DMS53 treated with DMSO at 0.1 percent for 48 hours (cell line): ENCODE measurements at regions not wholly inside any gene's neighbourhood (a gene's known extent, or its start where the extent isn't known, plus 50 kb on each side); places are given as distances from the start of the nearest gene placed in this dataset.
A peak's percentile ranks its signal among the peaks of the same experiment; 100 is the strongest.

Source experiments
- DNase-seq: peaks from one replicate; lab custom pipeline; 2025; ENCODE audit not compliant: unreplicated experiment; lab: John Stamatoyannopoulos, UW

DNA sequence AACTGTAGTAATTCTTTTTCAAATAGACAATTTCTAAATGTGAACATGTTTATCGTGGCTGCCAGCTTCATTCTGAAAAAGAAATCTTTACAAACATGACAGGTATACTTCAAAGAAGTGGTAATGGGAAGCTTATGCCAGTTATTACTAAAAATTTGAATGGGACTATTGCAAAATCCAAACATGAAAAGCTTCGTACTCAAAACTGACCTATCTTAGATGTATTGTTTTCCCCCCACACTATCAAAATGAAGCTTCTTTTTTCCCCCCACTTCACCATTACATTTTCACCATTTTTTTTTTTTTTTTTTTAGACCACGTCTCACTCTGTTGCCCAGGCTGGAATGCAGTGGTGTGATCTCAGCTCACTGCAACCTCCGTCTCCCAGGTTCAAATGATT is 50.4 kb upstream of the SERTAD2 start:
- no peak for DNase-seq

DNA sequence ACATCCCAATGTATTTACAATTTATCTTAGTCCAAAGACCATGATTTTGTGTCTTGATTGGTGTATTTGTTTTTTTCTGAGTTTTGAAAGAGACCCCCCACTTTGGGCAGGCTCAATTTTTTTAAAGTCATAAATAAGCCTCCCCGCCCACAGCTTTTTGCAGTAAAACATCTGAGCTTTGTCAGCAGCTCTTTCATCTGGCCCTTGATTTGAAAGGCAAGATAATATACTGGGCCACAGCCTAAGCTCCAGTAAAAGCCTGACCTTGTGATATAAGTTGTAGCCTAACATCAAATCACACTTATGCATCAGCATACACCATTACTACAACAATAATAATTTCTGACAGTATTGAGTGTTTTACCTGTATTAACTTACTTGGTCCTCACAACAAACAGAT is 51.3 kb upstream of the SERTAD2 start:
- no peak for DNase-seq

DNA sequence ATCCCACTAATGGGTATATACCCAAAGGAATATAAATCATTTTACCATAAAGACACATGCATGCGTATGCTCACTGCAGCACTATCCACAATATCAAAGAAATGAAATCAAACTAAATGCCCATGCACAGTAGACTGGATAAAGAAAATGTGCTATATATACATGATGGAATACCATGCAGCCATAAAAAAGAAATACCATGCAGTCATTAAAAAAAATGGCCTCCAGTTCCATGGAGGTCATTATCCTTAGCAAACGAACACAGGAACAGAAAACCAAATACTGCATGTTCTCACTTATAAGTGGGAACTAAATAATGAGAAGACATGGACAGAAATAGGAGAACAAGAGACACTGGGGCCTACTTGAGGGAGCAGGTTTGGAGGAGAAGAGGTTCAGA is 53.6 kb upstream of the SERTAD2 start:
- no peak for DNase-seq

DNA sequence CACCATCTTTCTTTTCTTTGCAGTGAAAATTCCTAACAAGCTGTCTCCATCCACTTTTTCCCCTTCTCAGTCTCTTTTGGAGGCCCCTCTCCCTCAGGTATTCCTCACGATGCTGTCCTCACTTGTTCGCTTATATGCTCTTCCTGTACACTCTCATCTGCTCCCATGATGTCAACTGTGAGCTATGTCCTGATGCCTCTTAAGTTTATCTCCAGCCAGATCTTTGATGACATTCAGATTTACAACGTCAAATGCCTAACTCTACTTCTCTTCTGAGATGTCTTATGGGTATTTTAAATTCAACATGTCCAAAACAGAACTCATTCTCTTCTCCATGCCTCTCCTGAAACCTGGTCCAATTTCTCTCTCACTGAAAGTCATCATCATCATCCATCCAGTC is 55.1 kb upstream of the SERTAD2 start:
- DNase-seq = no peak

DNA sequence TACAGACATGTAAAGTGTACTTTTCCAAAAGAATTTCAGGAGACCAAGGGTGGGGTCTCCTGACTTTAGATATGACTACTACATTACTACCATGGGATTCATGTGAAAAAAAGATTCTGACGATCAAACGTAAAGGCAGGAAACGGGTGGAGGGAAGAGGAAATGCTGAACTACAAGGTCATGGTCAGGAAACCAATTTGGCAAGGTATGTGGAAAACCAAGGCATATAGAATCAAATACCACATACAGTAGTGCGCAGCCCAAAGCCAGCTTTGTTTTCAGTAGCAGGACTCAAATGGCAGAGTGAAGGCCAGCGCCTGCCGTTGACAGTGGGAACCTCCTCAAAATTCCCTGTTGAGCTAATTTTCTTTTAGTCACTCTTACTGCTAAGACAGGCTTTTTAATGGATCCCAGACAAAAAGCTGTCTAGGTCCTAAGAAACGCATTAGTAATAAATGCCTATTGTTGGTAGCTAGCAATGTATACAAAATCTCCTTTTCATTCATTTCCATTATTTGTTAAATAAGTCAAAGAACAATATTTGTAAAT is 57.6 kb upstream of the SERTAD2 start:
- DNase-seq = no peak

DNA sequence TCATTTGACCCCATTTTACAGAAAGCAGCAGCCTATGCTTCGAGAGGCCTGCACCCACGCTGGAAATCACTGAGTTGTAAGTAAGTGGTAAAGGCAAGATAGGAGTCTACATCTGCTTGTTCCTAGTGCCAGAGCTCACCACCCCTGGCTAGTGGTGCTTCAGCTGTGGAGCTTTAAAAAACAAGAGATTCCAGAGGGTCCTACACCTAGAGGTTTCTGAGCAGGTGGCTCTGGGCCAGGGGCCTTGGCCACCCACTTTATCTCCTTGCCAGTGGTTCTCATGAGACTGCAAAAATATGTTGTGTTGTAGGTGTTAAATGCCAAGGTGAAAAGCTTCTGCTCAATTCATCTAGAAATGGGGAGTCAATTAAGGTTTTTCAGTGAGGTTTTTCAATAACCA is 60.0 kb upstream of the SERTAD2 start:
- DNase-seq = no peak

DNA sequence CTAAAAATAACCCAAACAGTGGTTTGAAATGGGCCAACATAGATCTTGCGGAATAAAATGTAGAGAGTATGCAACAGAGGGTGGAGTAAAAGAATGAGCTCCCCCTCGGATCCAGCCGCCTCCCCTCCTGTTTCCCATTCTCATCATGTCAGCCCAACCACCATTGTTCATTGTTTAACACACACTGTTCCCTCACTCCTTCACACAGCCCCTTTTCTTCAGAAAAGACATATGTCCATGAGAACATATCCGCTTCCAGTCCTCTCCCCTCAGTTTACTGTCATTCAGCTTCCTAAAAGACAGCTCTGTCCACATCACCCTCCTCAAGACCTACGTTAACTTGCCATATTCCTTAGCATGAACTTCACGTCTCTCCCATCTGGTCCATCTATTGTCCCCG is 62.9 kb upstream of the SERTAD2 start:
- DNase-seq = no peak

DNA sequence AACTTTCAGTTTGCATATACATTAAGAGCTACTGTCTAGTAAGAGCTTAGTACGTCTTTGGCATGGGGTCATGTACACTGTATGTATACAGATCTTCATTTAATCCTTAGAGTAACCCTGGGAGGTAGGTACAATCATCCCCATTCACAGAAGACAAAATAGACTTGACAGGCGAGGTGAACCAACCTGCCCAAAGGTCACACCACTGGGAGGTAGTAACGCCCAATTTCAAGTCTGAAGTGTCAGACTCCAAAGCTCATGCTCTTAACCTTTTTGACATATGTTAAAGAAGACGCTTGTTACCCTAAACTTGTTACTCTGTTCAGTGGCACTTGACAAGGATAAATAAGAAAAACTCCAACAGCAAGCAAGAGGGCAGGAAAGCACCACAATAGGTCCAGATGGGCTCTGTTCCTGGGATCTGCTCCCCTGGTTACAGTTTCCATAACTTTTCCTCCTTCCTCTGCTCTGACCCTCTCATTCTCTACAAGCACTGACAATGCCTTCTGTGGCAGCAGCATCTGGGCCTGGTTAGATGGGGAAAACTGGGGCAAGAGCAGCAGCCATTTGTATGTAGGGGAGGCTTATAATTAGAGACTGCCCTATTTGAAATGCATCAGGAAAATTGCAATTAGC is 64.7 kb upstream of the SERTAD2 start:
- DNase-seq = no peak

DNA sequence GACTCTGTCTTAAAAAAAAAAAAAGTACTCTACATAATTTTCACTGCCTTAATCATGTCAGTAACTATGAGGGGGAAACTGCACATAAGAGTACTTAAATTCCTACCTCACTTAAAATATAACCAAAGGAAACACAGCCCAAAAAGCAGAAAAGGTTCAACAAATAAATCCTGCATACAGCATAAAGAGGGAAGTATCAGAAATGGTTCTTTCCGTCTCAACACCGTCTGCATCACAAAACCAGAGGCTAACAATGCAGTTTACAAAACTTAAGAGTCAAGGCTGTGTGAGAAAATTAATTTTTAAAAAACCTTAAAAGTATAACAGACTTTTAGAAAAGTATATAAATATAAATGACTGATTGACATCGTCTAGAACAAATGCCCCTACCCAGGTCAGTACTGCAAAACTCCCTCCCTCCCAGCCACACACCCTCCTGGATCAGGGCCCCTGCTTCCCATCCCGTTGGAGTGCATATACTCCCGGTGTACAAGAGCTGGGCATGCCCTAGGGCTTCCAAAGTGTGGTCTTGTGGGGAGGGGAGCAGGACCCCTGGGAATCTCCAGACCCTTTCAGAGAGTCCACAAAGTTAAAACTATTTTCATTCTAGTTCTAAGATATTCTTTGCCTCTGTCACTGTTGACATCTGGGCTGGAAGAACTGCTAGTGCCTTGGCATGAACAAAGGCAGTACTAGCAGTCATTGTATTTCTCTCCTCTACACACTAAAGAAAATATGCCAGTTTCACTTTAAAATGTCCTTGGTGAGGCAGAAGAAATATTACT is 67.0 kb upstream of the SERTAD2 start:
- no peak for DNase-seq

DNA sequence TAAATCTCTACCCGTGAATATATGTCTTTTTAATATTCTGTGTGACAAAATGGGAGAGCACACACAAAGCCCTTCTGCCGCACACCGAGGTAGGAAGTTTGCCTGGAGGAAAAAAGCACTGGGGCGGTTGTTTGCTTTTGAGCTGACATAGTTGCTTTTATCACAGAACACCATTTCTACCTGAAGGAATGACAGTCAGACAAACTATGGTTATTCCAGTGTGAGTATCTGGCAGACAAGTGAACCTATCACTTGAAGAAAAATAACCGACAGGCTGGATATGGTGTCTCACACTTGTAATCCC is 67.6 kb upstream of the SERTAD2 start:
- DNase-seq = no peak

DNA sequence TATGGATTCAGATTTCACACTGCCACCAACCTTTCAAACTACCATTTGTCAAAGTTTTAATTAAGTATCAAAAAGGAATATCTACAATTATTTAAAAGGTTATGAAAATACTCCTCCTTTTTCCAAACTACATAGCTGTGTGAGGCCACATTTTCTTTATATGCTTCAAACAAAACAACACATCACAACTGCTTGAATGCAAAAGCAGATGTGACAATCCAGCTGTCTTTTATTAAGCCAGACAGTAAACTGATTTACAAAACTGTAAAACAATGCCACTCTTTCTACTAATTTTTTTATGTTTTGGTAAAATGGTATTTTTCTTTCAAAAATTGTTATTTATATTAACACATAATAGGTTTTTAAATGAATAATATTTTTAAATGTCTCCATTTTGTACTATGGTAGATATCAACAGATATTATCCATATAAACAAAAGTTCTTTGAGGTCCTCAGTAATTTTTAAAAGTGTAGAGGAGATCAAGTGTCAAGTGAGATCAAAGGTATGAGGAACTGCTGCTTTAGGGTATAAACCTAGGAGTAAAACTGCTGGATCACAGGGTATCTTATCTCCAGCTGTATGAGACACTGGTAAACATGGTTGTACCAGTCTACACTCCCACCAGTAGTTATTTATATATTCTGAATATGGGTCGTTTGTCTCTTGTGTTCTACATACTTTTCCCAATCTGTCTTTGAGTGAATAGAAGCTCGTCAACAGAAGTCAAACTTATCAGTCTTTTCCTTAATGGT is 68.8 kb upstream of the SERTAD2 start:
- DNase-seq = no peak

DNA sequence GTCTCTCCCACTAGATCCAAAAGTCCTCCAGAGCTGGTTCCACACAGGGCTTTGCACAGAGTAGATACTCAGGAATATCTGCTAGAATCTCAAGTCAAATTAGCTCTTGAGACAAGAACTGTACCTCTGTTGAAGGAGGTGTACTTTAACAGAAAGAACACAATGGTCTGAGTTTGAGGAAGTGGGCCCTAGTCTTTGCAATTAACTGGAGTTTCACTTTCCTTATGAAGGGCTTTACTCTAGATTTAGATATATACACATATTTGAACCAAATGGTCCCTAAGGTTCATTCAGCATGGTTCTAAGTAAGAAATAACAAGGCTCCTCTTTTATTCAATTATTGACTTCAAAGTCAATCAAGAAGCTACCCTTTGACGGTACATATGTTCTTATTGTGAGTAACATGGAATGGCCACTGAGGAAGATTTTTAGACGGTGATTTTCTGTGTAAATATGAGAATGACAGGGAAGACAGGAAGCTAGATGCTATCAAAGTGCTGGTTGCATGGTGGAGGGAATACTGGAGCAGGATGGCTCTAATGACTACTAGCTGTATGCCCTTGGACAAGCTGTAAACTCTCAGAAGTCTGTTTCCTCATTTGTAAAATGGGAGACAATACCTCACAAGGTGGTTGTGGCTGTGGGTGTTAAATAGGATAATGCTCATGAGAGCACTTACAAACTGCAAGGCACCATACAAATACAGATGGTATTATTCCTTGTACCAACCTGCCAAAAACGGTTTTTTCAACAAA is 73.5 kb upstream of the SERTAD2 start:
- DNase-seq = no peak

DNA sequence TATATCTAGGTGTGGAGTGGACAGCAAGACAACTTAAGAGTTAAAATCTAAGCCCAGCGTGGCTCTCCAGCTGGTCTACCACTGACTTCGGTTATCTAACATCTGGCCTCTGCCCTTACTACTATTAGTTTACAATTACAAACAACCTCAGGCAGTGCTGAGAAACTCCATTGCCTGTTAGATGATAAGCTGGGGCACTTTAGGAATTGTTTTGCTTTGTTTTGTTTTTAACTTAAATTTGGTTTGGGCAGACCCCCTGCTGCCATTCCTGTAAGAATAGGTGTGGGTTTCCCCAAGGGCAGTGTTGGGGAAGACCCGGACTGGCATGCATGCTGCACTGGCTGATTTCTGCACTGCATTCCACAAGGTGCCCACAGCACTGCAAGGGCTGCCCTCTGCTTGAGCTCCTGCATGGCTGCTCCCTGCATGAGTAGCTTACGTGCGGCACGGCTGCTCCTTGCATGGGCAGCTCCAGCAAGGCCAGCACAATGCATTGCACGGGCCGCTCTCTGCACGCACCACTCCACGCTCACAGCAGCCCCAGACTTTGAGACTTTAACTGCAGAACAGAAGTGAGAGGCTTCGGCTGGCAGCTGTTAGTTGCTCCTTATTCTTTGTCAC is 74.2 kb upstream of the SERTAD2 start:
- no peak for DNase-seq

DNA sequence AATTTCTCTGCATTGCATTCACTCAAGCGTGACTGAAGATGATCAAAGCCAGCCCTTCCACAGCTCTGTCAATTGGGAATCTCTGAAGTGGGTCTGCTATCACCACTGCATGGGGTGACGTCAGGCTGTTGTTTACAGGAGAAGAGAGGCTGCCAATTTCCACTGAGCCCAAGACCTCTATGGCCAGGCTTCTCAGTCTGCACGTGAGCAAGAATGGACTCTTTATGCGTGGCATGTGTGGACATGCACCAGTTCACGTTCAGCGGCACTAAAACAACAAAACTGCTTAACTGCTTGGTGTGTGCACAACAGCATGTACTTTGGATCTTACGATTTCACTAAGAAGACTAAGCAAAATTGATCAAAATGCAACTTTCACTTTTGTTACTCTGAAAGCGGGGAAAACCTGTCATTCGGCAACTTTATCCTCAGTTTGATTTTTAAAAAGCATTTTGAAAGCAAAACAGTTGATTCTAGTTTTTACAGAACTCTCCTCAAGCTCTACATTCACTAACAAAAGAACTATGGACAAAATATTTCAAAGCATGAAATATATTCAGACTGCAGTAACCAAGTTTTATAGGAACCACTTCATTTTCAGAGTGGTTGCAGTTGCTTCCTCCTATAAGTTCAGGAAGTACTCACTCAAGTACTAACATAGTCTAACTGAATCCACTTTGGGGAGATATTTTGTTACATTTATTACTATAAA is 77.0 kb upstream of the SERTAD2 start:
- DNase-seq = peak; percentile 92

DNA sequence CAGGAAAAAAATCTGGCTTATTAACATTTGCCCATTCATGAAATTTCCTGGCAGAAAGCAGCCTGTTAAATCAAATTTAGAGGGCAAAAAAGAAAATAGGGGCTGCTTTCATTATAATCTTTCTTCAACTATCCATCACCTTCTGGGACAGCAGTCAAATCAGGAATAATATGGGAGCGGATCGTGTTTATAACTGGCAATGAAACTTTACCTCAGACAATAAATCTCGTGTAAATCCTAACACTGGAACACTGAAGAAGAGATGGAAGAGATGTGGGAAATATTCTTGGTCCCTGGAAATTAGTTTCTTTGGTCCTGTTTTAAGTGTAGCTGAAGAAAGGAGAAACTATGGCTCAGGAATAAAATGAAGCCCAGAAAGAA is 77.5 kb upstream of the SERTAD2 start:
- no peak for DNase-seq

DNA sequence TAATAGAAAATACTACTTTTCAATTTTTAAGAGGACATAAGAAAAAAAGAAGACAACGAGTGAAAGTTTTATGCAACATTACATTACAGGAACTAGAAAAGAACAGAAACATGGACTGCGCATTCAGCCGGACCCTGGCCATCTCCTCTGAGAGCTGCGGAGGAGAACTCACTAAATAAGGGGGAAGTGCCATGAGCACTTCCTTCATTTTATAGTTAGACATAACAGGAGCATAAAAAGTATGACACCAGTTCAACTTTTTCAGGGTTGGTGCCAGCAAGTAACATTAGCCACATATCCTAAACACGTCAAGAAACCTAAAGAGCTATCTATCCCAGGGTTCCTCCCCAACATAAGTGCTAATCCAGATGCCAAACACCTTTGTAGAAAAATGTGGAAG is 78.0 kb upstream of the SERTAD2 start:
- DNase-seq = no peak

DNA sequence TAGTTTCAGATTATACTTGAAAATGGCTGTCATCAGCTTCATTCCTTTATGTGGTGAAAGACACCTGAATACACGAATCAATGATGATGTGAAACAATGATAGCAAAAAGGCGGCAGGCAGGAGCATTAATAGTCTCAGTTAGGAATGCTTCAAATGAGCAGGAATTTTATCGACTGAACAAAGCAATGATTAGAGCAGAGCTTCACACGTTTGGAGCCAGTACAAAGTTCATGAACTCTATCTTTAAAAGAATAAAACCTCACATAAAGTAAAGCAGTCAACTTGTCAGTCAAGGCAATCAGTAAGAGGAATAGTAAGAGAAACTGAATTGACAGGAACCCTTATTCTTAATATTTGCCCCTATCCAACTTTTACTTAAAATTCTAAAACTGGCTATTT is 78.4 kb upstream of the SERTAD2 start:
- no peak for DNase-seq

DNA sequence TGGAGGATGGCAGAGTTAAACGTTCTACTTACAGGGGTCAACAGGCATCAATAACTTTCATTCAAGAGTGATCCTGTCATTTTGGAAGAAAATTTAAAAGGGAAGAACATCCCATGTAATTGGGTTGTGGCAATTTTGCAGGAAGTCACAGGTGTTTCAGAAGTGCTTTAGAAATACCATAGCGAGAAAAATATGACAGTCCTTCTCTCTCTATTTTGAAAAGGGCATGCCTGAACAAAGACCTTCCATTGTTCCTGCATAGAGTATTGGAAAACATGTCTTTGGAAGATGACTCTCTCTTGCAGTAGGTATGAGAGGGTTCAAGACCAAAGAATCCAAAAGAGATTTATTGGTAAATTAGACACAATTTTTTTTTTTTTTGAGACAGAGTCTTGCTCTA is 81.8 kb upstream of the SERTAD2 start:
- no peak for DNase-seq

DNA sequence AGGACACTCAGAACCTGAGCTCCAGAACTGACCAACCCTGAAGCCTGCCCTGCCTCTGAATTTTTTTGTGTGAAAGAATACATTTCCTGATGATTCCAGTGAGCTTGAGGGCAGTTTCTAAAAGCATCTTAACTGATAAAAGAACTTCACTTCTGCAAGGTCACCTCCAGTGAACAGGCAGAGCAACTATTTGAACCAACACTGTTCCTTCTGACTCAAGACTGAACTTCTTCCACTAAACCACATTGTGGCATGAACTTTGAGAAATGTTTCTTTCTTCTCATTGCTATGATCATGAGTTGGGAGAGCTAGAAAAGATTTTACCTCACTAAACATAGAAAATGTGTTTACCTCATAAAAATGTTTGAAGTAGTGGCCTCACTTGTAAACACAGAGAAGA is 83.8 kb upstream of the SERTAD2 start:
- no peak for DNase-seq

DNA sequence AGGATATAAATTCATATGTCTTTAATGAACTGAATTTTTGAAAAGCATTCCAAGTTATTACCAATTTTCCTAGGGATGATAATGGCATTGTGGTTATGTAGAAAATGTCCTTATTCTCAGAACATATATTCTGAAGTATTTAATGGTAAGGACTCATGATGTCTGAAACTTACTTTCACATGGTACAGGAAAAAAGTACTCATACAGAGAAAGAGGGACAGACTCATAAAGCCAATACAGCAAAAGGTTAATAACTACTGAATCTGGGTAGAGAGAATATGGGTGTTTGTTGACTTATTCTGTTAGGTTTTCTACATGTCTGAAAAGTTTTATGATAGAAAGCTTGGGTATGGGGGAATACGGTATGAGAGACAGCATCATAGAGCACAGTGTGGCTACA is 84.3 kb upstream of the SERTAD2 start:
- DNase-seq = no peak
